ENCODE measurements at regions not wholly inside any gene's neighbourhood (a gene's known extent, or its start where the extent isn't known, plus 50 kb on each side); places are given as distances from the start of the nearest gene placed in this dataset.

DNA sequence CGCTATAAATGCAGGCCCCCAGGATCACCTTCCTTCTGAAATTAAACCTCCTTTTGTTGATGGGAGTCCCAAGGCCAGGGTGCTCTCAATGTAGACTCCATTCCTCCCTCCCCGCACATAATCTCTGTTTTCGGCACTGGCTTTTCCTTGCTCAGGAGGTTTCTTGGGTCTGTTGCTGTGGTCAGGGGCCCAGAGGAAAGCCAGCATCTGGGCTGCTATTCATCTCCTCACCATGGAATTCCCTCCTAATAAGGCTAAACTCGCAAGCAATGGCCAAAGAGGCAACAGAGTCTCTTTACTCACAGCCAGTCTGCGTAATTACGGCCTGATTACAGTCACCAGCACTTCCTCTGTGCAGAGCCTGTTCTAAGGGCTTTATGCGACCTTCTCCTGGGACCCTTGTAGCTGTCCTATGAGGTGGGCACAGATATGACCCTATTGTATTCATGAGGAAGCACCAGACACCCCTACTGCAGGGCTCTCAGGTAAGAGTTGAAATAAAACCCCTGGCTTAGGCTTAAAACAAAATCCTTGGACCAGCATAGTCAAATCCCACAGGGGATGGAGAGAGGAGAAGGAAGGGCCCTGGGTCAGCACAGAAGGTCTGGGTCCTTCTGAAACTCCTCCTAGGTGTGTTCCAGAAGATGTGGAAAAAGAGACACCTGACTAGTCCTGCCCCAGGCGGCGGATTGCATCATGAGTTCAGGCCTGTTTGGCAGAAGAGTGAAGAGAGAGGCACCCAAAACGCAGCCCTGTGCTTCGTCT is 105.0 kb upstream of the SH3BP4 start:
- TF ChIP-seq POLR2A (IDR thresholded peaks at IDR 0.05; ENCODE audit: low read depth), result no peak
- no peak for TF ChIP-seq POLR2AphosphoS5 (IDR thresholded peaks at IDR 0.05)
- TF ChIP-seq, protein P1, sequence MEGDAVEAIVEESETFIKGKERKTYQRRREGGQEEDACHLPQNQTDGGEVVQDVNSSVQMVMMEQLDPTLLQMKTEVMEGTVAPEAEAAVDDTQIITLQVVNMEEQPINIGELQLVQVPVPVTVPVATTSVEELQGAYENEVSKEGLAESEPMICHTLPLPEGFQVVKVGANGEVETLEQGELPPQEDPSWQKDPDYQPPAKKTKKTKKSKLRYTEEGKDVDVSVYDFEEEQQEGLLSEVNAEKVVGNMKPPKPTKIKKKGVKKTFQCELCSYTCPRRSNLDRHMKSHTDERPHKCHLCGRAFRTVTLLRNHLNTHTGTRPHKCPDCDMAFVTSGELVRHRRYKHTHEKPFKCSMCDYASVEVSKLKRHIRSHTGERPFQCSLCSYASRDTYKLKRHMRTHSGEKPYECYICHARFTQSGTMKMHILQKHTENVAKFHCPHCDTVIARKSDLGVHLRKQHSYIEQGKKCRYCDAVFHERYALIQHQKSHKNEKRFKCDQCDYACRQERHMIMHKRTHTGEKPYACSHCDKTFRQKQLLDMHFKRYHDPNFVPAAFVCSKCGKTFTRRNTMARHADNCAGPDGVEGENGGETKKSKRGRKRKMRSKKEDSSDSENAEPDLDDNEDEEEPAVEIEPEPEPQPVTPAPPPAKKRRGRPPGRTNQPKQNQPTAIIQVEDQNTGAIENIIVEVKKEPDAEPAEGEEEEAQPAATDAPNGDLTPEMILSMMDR (IDR thresholded peaks at IDR 0.05), result no peak
- no peak for TF ChIP-seq EP300 (IDR thresholded peaks at IDR 0.05)

Data from esophagus muscularis mucosa (tissue), 4 donors.